Ishikawa (cell line): ENCODE measurements at regions not wholly inside any gene's neighbourhood (a gene's known extent, or its start where the extent isn't known, plus 50 kb on each side); places are given as distances from the start of the nearest gene placed in this dataset.

Experiments
- FOXM1 ChIP-seq: IDR thresholded peaks from 2 replicates; pipeline ENCODE4 v1.6.1; 2012; ENCODE audit warnings: low read depth, borderline replicate concordance
- TAF1 ChIP-seq: IDR thresholded peaks from 2 replicates; pipeline ENCODE4 v1.6.1; 2012; ENCODE audit warnings: low read depth, mild to moderate bottlenecking
- YY1 ChIP-seq: IDR thresholded peaks from 2 replicates; pipeline ENCODE4 v1.6.1; 2012; ENCODE audit warnings: low read depth

DNA sequence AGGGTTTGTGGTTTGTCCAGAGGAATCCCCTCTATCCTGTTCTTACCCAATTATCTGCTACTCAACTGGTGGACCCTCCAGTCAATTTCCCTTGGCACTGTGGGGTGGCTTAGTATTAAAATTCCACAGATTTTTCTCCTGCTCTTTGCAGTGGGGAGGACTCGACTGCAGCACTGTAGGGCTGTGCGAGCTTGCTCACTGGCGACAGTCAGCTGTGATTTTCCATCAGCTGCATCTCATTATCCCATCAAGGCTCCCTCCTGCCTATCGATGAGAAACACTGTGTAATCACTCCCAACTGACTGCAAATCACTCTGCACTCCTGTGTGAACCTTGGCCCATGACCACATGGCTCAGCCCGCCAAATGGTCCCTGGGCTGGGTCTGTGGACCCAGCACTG lies 90.5 kb upstream of the MAF start:
- no peak for TF ChIP-seq FOXM1
- TF ChIP-seq YY1 = no peak
- no peak for TF ChIP-seq TAF1
